Naive thymus-derived CD8-positive, alpha-beta T cell (primary cell): ENCODE measurements at regions not wholly inside any gene's neighbourhood (a gene's known extent, or its start where the extent isn't known, plus 50 kb on each side); places are given as distances from the start of the nearest gene placed in this dataset.

Source experiments
- ATAC-seq, 2 donors: fragments of 150-1000 bp; cut with Tn5 transposase in 1 of 2; sonication (Bioruptor Pico), chemical (Tn5 transposase) in 1 of 2; 1 replicate in 1 of 2; 2 replicates in 1 of 2; pipeline ENCODE4 v1.10.0; 2021; ENCODE audit warnings: mild to moderate bottlenecking in 2 of 2, moderate library complexity in 2 of 2
- POLR2A ChIA-PET: fragments of 350-600 bp; sonication (Branson Sonifier 250); formaldehyde crosslinking; loops from one replicate; lab custom pipeline; 2021; ENCODE audit warnings: antibody characterized with exemption; lab: Charles Lee
- DNase-seq, 10 donors: peaks; one replicate each; pipeline versions ENCODE4 v3.0.0 to v3.0.0-alpha.2; 2020 to 2022
- H3K27ac Mint-ChIP-seq, 10 donors: one replicate each; pipeline ENCODE4 v1.8.0; 2020 to 2022; ENCODE audit warnings: mild to moderate bottlenecking in 10 of 10, mixed read lengths in 10 of 10, moderate library complexity in 4 of 10, inconsistent platforms in 1 of 10
- H3K27me3 Mint-ChIP-seq, 5 donors: one replicate each; pipeline ENCODE4 v1.8.0; 2021 to 2022; ENCODE audit warnings: mixed read lengths in 5 of 5
- H3K36me3 Mint-ChIP-seq, 3 donors: one replicate each; pipeline ENCODE4 v1.8.0; 2020 to 2022; ENCODE audit warnings: mixed read lengths in 3 of 3, mild to moderate bottlenecking in 2 of 3, inconsistent platforms in 1 of 3
- H3K4me1 Mint-ChIP-seq, 4 donors: one replicate each; pipeline ENCODE4 v1.8.0; 2021 to 2022; ENCODE audit warnings: mixed read lengths in 4 of 4
- H3K4me3 Mint-ChIP-seq, 10 donors: one replicate each; pipeline ENCODE4 v1.8.0; 2020 to 2022; ENCODE audit warnings: mild to moderate bottlenecking in 10 of 10, mixed read lengths in 10 of 10, moderate library complexity in 6 of 10, inconsistent platforms in 1 of 10
- H3K9me3 Mint-ChIP-seq, 9 donors: one replicate each; pipeline ENCODE4 v1.8.0; 2020 to 2022; ENCODE audit warnings: mixed read lengths in 9 of 9, mild to moderate bottlenecking in 3 of 9, inconsistent platforms in 1 of 9, moderate library complexity in 1 of 9

GRCh38 chr13:29923554-29924481 is 73.4 kb upstream of the UBL3 start:
- Mint-ChIP-seq H3K27me3 (no peaks in the 10 kb centered on the region), H3K36me3 (no peaks in the 10 kb centered on the region), H3K4me3 (no peak overlapping the region), H3K27ac (peak overlapping the region in 2 of 10 donors; percentile 8 to 56), H3K4me1 (peaks cover 6 to 23% (median 14%) of the 10 kb centered on the region in 4 donors), H3K9me3 (no peaks in the 10 kb centered on the region)
- POLR2A ChIA-PET, result interaction anchor here (3.2 kb wide), 1 partner anchor 12 kb away, joined by 12 read pairs; no protein-coding TSS in a partner anchor
- ATAC-seq (peak; percentile 58 to 67), DNase-seq (peak in 9 of 10 donors; percentile 12 to 76 (median 38))

DNA sequence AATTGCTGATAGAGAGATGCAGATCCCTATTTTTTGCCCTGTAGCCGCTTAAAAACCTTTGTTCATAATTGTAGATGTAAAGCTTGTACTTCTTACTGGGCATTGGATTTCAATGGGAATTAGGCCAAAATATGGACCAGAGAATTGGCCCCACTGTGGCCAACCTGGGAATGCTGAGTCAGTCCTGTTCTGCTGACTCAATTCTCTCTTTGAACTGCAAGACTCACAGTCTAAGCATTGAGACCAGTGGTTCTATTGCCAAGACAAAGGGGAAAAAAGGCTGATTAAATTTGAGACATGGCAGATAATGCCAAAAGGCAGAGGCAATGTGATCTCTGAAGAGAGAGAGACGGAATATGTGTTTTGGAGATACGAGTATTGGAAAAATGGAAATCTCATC is 72.5 kb upstream of the UBL3 start:
- H3K4me3 Mint-ChIP-seq, result no peak overlapping the region
- H3K4me1 Mint-ChIP-seq, result peaks cover 6 to 23% (median 14%) of the 10 kb centered on the region in 4 donors
- POLR2A ChIA-PET, result interaction anchor here (1.6 to 3.2 kb wide), 2 partner anchors 13 to 21 kb away, joined by 4 to 12 read pairs; no protein-coding TSS in a partner anchor

DNA sequence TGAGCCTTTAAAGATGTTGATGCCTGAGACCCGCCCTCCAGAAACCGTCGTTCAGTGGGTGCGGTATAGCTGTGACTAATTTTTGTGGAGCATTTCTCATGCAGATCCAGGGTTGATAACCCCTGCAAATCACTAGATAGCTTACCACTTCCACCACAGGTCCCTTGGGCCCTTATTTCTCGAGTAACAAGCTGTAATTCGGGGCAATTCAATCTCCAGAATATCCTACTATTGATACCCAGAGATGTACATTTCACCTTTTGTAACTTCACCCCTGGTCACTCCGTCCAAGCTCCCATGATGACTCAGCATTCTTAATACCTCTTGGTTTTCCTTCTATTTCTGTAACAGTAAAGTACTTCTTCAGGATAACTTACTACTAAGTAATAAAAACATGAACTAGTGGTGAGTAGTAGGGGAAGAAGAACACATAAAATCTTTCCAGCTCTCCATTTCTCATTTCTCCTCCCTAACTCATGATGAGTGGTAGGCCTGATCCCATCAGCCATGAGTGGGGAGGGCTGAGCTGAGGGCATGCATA is 71.9 kb upstream of the UBL3 start:
- no peak for ATAC-seq
- Mint-ChIP-seq H3K4me1 (peaks cover 6 to 23% (median 14%) of the 10 kb centered on the region in 4 donors), H3K9me3 (no peaks in the 10 kb centered on the region), H3K27ac (peak overlapping the region in 1 of 10 donors; percentile 60), H3K36me3 (no peaks in the 10 kb centered on the region), H3K4me3 (no peak overlapping the region), H3K27me3 (no peaks in the 10 kb centered on the region)
- DNase-seq, result no peak
- POLR2A ChIA-PET, result interaction anchor here (1.6 to 3.2 kb wide), 2 partner anchors 13 to 20 kb away, joined by 4 to 12 read pairs; no protein-coding TSS in a partner anchor

More for the DNA sequence above, 72.5 kb upstream of the UBL3 start:
- no peaks in the 10 kb centered on the region for H3K27me3 Mint-ChIP-seq
- no peak for DNase-seq
- no peak for ATAC-seq
- H3K27ac Mint-ChIP-seq, result no peak overlapping the region
- H3K9me3 Mint-ChIP-seq, result no peaks in the 10 kb centered on the region
- no peaks in the 10 kb centered on the region for H3K36me3 Mint-ChIP-seq

DNA sequence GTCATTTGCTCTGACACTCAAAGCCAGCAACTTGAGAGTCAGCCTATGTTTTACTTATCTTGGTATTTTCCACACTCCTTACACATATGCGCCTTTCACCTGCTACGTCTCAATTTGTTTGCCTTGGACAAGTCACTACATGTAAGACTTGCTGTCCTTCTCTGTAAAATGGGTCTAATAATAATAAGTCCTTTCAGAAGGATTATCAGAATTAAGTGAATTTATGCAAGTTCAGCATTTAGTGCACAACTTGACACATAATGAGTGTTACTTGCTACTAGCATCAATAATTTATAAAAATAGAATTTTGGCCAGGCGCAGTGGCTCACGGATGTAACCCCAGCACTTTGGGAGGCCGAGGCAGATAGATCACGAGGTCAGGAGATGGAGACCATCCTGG is 71.1 kb upstream of the UBL3 start:
- ATAC-seq, result no peak
- Mint-ChIP-seq H3K27me3 (no peaks in the 10 kb centered on the region), H3K4me3 (no peak overlapping the region), H3K9me3 (no peaks in the 10 kb centered on the region), H3K4me1 (peaks cover 6 to 23% (median 14%) of the 10 kb centered on the region in 4 donors), H3K36me3 (no peaks in the 10 kb centered on the region), H3K27ac (no peak overlapping the region)
- POLR2A ChIA-PET, result interaction anchor here (1.6 to 3.2 kb wide), 2 partner anchors 14 to 19 kb away, joined by 4 to 12 read pairs; no protein-coding TSS in a partner anchor
- DNase-seq, result no peak

DNA sequence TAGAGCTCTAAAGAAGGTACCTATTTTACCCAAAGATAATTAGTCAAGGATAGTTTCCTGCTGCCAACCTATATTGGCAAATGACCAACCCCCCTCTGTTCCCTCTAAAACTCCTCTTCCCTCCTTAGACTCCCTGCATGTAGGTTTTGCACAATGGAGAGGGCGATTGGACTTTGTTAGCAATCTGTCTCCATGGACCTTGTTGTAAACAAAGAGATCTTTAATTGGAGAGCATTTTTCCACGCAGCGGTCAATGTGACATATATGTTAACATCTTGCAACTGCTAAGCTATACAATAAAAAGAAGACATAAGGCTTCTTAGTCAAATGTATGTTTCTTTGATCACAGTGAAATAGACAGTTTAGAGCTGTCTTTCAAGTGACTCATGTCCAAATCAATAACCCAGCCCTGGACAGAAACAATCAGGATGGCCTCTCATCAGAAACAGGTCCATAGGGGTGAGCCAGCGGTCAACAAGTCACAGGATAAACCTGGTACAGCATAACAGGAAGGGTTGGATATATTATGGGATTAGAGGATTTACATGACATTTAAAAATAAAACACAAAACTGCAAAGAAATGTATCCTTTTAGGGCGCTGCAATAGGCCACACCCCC is 69.7 kb upstream of the UBL3 start:
- Mint-ChIP-seq H3K27me3 (no peaks in the 10 kb centered on the region), H3K9me3 (no peaks in the 10 kb centered on the region), H3K36me3 (no peaks in the 10 kb centered on the region), H3K4me3 (no peak overlapping the region), H3K4me1 (peaks cover 4 to 23% (median 8%) of the 10 kb centered on the region in 4 donors), H3K27ac (peak overlapping the region in 1 of 10 donors; percentile 40)
- no peak for ATAC-seq
- POLR2A ChIA-PET, result no interaction called here
- DNase-seq, result no peak

- POLR2A ChIA-PET, result no interaction called here
- no peaks in the 10 kb centered on the region for H3K36me3 Mint-ChIP-seq
- DNase-seq (no peak), ATAC-seq (no peak)
- no peak overlapping the region for H3K4me3 Mint-ChIP-seq
- H3K27me3 Mint-ChIP-seq, result no peaks in the 10 kb centered on the region
- H3K9me3 Mint-ChIP-seq, result no peaks in the 10 kb centered on the region
- peak overlapping the region in 1 of 10 donors; percentile 34 for H3K27ac Mint-ChIP-seq
- peaks cover 0 to 11% (median 2%) of the 10 kb centered on the region in 4 donors for H3K4me1 Mint-ChIP-seq
Observed at GRCh38 chr13:29918845-29919244, 68.4 kb upstream of the UBL3 start.

- Mint-ChIP-seq H3K4me1 (peaks cover 0 to 2% (median 0%) of the 10 kb centered on the region in 4 donors), H3K4me3 (no peak overlapping the region), H3K9me3 (no peaks in the 10 kb centered on the region), H3K27me3 (no peaks in the 10 kb centered on the region), H3K36me3 (no peaks in the 10 kb centered on the region), H3K27ac (no peak overlapping the region)
- ATAC-seq, result no peak
- no peak for DNase-seq
- POLR2A ChIA-PET, result no interaction called here
Observed at GRCh38 chr13:29917650-29918049, 67.2 kb upstream of the UBL3 start.

DNA sequence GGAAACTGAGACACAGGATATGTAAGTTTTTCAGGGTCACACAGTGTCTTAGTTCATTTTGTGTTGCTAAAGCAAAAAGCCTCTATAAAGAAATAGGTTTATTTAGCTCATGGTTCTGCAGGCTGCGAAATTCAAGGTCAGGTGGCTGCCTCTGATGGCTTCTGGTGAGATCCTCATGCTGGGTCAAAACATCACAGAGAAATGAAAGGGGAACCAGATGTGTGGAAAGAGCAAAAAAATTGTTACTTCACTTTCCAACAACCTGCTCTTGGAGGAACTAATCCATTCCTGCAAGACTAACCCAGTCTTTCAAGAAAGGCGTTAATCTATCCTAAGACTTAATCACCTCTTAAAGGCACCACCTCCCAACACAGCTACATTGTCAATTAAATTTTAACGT is 64.2 kb upstream of the UBL3 start:
- no peak overlapping the region for H3K4me3 Mint-ChIP-seq
- DNase-seq, result no peak
- no peak for ATAC-seq
- H3K27me3 Mint-ChIP-seq, result peaks cover 0 to 4% (median 0%) of the 10 kb centered on the region in 5 donors
- no peaks in the 10 kb centered on the region for H3K9me3 Mint-ChIP-seq
- H3K36me3 Mint-ChIP-seq, result no peaks in the 10 kb centered on the region
- POLR2A ChIA-PET, result interaction anchor here (0.7 kb wide), 1 partner anchor 65 kb away, joined by 3 read pairs; no protein-coding TSS in a partner anchor
- peaks cover 0 to 2% (median 0%) of the 10 kb centered on the region in 4 donors for H3K4me1 Mint-ChIP-seq
- H3K27ac Mint-ChIP-seq, result no peak overlapping the region

DNA sequence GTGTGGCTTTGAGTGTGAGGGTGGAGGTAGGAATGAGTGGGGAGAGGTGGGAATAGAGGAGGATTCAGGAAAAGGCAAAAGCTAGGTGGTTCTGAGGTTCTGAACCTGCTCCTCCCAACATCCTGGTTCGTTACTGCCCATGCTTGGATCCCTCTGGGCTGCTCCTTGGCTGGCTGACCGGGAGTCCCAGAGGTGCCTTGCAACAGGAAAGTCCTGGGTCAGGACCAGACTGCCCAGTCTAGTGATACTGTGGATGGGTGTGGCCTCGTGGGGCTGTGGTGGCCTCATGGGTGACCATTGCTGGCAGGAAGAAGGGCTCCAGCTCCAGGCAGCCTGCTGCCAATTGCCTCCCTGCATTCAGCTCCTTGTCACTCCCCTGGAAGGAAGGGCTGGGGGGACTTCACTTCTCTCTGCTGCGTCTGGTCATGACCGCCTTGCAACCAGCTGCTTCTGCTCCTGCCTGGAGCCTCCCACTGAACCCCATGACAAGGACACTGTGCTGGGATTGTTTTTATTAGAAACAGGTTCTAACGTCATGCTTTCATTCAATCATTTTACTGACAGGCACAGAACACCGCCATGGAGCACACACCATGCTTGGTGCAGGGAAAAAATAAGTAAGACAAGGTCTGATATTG is 61.5 kb upstream of the UBL3 start:
- Mint-ChIP-seq H3K36me3 (no peaks in the 10 kb centered on the region), H3K4me1 (no peaks in the 10 kb centered on the region), H3K9me3 (no peaks in the 10 kb centered on the region), H3K27ac (no peak overlapping the region), H3K27me3 (peaks cover 0 to 4% (median 0%) of the 10 kb centered on the region in 5 donors), H3K4me3 (no peak overlapping the region)
- POLR2A ChIA-PET, result interaction anchor here (1.1 kb wide), 1 partner anchor 61 kb away, joined by 3 read pairs; the partner anchor contains the start of gene UBL3
- DNase-seq (no peak), ATAC-seq (no peak)

DNA sequence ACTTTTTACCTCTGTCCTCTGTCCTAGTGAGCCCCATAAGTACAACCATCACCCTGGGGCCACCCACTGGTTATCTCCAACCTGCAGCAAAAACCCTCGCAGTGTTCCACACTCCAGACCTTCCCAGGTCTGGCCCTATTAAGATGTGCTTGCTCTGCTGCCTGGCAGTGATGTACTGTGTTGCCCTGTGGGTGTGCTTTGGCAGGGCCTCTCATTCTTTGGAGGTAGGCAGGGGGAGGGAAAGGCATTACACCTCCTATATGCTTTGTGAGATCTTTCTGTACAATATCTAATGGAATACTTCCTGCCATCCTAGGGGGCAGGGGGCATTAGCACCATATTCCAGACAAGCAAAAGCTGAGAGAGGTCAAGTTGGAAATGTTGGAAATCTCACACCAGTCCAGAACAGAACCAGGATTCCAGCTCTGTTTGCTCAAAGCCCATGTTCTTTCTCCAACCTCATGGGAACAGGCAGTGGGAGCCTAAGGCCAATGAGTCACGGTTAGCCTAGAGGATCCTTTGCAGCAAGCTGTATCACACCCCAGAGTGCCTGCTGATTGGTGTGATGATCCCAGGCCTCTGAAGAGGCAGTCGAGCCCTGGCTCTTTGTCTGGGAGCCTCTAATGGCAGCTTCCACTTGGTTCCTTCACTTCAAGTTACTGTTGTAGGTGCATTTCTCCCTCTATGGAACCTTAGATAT is 59.7 kb upstream of the UBL3 start:
- Mint-ChIP-seq H3K27me3 (peaks cover 0 to 4% (median 0%) of the 10 kb centered on the region in 5 donors), H3K9me3 (no peaks in the 10 kb centered on the region), H3K36me3 (no peaks in the 10 kb centered on the region), H3K27ac (no peak overlapping the region), H3K4me3 (no peak overlapping the region), H3K4me1 (no peaks in the 10 kb centered on the region)
- ATAC-seq, result no peak
- DNase-seq, result no peak
- POLR2A ChIA-PET, result no interaction called here

DNA sequence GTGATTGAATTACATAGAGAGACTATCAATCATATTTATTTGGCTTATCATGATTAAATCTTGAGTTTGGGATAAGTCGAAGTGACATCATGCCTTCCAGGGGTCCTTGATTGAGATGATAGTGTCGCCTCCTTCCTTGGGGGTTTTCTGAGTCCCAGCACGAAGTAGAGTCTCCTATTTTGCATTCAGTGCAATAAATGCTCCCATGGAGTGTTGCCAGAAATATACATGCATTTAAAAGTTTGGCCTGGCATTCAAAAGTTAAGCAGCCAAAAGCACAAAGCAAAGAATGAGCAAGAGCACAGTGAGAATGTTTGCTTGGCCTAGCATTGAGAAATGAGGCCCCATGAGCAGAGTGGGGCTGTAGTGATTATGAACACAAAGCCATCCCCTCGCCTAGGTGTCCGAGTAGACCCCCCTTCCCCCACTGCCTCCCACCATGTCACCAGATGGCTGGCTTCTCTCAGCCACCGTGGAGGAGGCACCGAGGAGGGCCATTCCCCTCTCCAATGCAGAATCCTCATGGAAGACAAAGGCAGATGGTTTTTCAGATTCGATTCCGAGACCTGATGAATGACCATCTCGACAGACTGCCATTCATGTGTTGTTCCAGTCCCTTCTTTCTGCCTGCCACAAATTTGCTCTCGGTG is 58.8 kb upstream of the UBL3 start:
- DNase-seq (no peak), ATAC-seq (no peak)
- POLR2A ChIA-PET, result no interaction called here
- H3K4me1 Mint-ChIP-seq, result no peaks in the 10 kb centered on the region
- no peaks in the 10 kb centered on the region for H3K9me3 Mint-ChIP-seq
- H3K27me3 Mint-ChIP-seq, result peaks cover 0 to 4% (median 0%) of the 10 kb centered on the region in 5 donors
- H3K36me3 Mint-ChIP-seq, result no peaks in the 10 kb centered on the region
- peak overlapping the region in 1 of 10 donors; percentile 18 for H3K27ac Mint-ChIP-seq
- no peak overlapping the region for H3K4me3 Mint-ChIP-seq
